HuH-7 (cell line): ENCODE measurements at regions not wholly inside any gene's neighbourhood (a gene's known extent, or its start where the extent isn't known, plus 50 kb on each side); places are given as distances from the start of the nearest gene placed in this dataset.

ENCODE experiments used
- DNase-seq: peaks from one replicate; pipeline ENCODE4 v3.0.0; 2011; ENCODE audit warnings: low spot score

GRCh38 chr13:76198568-76199163 lies 562.5 kb downstream of the LMO7 start:
- DNase-seq = no peak

GRCh38 chr13:76189882-76190519 lies 553.9 kb downstream of the LMO7 start:
- DNase-seq = no peak

- DNase-seq = no peak
Measured at GRCh38 chr13:76175961-76176725, 540.0 kb downstream of the LMO7 start.

- no peak for DNase-seq
Measured at GRCh38 chr13:76168661-76169060, 532.5 kb downstream of the LMO7 start.

- DNase-seq = no peak
Measured at GRCh38 chr13:76164290-76164689, 528.2 kb downstream of the LMO7 start.

- DNase-seq = no peak
Measured at GRCh38 chr13:76163761-76164160, 527.6 kb downstream of the LMO7 start.

GRCh38 chr13:76160961-76161925 lies 525.1 kb downstream of the LMO7 start:
- DNase-seq = no peak

- DNase-seq = no peak
Measured at GRCh38 chr13:76160506-76160905, 524.4 kb downstream of the LMO7 start.

GRCh38 chr13:76157926-76158325 lies 521.8 kb downstream of the LMO7 start:
- no peak for DNase-seq

- no peak for DNase-seq
Measured at GRCh38 chr13:76153239-76153638, 517.1 kb downstream of the LMO7 start.

GRCh38 chr13:76148926-76149325 lies 512.8 kb downstream of the LMO7 start:
- no peak for DNase-seq

GRCh38 chr13:76148374-76148773 lies 512.2 kb downstream of the LMO7 start:
- DNase-seq = no peak

- no peak for DNase-seq
Measured at GRCh38 chr13:76132532-76132931, 496.4 kb downstream of the LMO7 start.

GRCh38 chr13:76131551-76131950 lies 495.4 kb downstream of the LMO7 start:
- no peak for DNase-seq

GRCh38 chr13:76129305-76130000 lies 493.3 kb downstream of the LMO7 start:
- DNase-seq = no peak

GRCh38 chr13:76127922-76128321 lies 491.8 kb downstream of the LMO7 start:
- DNase-seq = no peak

- DNase-seq = no peak
Measured at GRCh38 chr13:76123548-76123947, 487.4 kb downstream of the LMO7 start.

GRCh38 chr13:76116751-76117360 lies 480.7 kb downstream of the LMO7 start:
- DNase-seq = no peak

GRCh38 chr13:76106763-76107162 lies 470.6 kb downstream of the LMO7 start:
- no peak for DNase-seq

GRCh38 chr13:76094645-76095044 lies 458.5 kb downstream of the LMO7 start:
- DNase-seq = no peak

GRCh38 chr13:76091076-76091475 lies 454.9 kb downstream of the LMO7 start:
- no peak for DNase-seq
